Amniotic stem cell (primary cell): ENCODE measurements at regions not wholly inside any gene's neighbourhood (a gene's known extent, or its start where the extent isn't known, plus 50 kb on each side); places are given as distances from the start of the nearest gene placed in this dataset.

Experiments
- DNase-seq: peaks from one replicate; lab custom pipeline; 2025; lab: John Stamatoyannopoulos, UW

GRCh38 chr7:21361413-21362125, 66.3 kb upstream of the SP4 start:
- DNase-seq = no peak

- DNase-seq = no peak
Measured at GRCh38 chr7:21364801-21365271, 63.0 kb upstream of the SP4 start.

GRCh38 chr7:21365866-21366624, 61.8 kb upstream of the SP4 start:
- DNase-seq = no peak

GRCh38 chr7:21367081-21367480, 60.8 kb upstream of the SP4 start:
- no peak for DNase-seq

GRCh38 chr7:21367537-21367936, 60.3 kb upstream of the SP4 start:
- DNase-seq = no peak

GRCh38 chr7:21368317-21368716, 59.6 kb upstream of the SP4 start:
- no peak for DNase-seq

- no peak for DNase-seq
Measured at GRCh38 chr7:21370283-21370982, 57.5 kb upstream of the SP4 start.

GRCh38 chr7:21371360-21371759, 56.5 kb upstream of the SP4 start:
- no peak for DNase-seq

- DNase-seq = no peak
Measured at GRCh38 chr7:21373031-21373430, 54.9 kb upstream of the SP4 start.

- no peak for DNase-seq
Measured at GRCh38 chr7:21374134-21374533, 53.7 kb upstream of the SP4 start.

- no peak for DNase-seq
Measured at GRCh38 chr7:21377545-21377944, 50.3 kb upstream of the SP4 start.
